NCI-H2227 (cell line): ENCODE measurements at regions not wholly inside any gene's neighbourhood (a gene's known extent, or its start where the extent isn't known, plus 50 kb on each side); places are given as distances from the start of the nearest gene placed in this dataset.
"Not testable (repeated sequence)": the region's sequence is repeated elsewhere in the genome, so short reads cannot be mapped to it uniquely, and the experiment has no call there.

Experiments used
- DNase-seq: peaks from one replicate; lab custom pipeline; 2025; ENCODE audit not compliant: unreplicated experiment; lab: John Stamatoyannopoulos, UW

DNA sequence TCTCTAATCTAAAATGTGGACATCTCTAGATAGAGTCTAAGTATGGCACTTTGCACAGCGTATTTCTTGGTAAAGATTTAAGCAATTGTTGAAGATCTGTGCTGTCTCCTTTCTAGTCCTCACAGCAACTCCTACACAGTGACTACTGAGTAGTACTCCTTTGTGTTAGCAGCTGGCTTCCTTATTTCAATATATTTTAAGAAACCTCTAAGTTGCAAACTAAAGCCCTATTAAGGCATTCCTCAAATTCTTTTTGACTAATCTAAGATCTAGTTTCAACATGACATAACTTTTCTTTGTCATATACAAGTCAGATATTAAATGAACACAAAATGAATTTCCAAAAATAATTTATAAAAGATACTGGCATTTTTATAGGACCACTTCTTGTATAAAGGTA lies 121.8 kb upstream of the DNAJC10 start:
- DNase-seq, result no peak

DNA sequence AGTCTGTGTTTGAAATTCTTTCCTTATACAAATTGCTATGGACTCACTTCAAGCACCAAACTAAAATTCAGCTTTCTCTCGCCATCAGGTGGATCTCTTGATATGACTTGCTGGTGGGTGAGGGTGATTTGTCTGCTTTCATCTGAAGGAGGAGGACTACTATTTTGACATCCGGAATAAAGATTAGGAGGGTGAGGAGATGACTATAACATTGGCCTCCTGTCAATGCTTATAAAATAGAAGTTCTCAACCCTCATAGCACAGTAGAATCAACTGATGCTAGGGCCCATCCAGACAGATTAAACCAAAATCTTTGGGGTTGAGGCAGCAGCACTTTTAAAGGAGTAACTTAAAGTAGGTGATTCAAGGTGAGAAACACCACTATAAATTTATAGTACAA lies 120.4 kb upstream of the DNAJC10 start:
- no peak for DNase-seq

DNA sequence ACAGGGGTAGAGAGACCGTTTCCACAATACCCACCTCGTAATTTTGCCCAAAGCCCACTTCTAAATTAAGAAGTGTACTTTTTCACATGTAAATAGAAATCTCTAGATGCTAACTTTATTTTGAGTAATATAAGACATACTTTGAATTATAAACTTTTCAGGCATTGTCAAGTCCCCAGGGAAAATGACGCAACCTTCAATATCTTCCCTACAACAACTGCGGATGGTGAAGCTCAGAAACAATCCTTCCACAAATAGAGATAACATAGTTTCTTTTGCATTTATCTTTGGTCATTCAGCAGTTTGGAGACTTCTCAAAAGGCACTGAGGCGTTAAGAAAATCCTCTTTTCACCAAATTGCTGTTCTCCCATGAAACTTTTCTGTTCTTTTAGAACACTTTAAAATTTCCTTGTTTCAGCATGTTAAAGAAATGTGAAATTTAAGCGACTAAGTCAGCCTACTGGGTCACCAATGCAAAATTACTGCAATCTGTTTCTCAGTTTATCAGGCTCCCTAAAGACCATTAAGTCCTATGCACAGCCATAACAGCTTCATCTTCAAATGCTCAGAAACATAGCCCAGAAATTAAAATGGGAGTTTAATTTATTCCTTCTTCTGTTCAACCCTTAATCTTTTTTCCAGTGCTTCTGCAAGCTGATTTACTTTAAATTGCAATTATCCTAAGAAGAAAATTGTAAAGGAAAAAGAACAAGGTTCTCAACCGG lies 118.3 kb upstream of the DNAJC10 start:
- no peak for DNase-seq

DNA sequence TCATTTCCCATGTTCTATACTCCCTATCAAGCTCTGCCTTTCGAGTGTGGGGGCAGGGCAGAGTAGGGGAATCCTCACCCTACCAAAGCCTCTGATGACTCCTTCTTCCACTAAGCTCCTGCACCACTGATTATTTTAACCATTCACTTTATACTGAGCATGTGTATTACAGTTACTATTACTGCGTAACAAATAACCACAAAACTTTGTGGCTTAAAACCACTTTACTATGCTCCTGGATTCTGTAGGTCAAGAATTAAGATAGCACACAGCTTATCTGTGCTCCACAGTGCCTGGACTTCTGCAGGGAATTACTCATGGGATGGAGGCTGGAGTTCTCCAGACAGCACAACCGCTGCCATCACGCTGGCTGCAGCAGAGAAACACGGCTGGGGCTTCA lies 117.4 kb upstream of the DNAJC10 start:
- DNase-seq, result no peak

DNA sequence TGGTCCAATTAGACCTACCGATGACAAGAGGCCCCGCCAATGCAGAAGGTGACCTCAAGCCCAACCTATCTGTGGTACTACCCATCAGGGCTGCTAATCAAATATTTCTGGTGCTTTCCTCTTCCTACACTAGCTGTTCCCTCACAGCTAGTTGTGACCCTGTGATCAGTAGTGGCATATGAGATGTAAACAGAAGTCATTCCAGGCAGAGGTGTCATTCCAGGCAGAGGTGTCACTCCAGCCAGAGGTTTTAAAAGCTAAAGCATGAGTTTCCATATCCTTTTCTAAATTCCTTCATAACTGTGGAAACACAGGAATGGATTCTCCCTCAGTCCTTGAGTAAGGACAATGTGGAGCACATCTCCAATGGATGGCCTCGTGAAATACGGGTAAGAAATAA lies 110.9 kb upstream of the DNAJC10 start:
- DNase-seq, result no peak

DNA sequence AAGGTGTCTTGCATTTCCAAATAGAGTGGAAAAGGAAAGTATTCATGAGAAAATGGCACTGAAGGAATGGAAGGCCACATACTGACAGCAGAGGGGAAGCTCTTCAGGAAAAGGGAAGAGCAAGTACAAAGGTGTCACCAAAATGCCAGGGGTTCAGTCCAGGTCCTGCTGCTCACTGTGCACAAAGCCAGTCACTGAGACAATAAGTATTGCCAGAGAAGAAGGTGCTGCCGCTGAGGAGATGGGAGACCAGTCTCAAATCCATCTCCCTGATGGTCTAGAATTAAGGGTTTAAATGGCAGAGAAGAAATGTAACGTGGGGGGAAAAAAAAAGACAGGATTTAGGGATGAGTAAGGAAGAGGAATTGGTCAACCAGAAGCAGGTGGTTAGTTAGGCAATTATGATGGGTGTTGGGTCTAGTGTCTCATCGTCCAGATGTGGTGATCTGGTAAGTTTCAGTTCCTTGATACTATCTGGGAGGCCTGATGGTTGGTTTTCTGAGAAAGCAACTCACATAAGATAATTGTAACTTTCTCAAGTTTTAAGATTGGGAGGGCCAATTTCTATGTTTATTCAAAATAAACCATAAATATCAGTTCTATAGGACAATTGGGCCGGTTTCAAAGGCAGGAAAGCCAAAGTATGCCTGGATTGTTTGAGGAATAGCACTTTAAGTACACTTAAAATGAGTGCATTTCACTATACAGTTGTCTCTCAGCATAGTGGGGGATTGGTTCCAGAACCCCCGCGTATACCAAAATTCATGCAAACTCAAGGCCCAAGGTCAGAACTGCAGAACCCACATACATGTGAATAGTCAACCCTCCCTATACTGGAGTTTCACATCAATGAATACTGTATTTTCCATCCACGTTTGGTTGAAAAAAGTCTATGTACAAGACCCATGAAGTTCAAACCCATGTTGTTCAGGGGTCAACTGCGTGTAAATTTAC lies 109.1 kb upstream of the DNAJC10 start:
- DNase-seq, result no peak

DNA sequence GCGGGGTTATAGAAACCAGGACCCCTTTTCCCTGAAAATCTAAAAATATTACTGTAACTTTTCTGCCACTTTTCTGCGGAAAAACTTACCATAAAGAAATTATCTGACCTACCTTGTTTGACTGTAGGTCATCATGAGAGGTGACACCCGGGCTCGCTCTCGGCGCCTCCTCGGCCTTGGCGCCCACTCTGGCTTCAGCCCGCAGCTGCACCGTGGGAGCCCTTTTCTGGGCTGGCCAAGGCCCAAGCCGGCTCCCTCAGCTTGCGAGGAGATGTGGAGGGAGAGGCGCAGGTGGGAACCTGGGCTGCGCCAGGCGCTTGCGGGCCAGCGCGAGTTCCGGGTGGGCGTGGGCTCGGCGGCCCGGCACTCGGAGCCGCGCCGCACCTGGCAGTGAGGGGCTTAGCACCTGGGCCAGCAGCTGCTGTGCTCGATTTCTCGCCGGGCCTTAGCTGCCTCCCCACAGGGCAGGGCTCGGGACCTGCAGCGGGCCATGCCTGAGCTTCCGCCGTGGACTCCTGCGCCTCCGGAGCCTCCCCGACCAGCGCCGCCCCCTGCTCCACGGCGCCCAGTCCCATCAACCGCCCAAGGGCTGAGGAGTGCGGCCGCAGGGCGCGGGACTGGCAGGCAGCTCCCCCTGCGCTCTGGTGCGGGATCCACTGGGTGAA lies 107.7 kb upstream of the DNAJC10 start:
- no peak for DNase-seq

DNA sequence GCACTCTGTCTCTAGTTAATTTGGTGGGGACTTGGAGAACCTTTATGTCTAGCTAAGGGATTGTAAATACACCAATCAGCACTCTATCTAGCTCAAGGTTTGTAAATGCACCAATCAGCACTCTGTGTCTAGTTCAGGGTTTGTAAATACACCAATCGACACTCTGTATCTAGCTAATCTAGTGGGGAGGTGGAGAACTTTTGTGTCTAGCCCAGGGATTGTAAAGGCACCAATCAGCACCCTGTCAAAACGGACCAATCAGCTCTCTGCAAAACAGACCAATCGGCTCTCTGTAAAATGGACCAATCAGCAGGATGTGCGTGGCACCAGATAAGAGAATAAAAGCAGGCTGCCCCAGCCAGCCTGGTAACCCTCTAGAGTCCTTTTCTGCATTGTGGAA lies 107.1 kb upstream of the DNAJC10 start:
- not testable (repeated sequence) for DNase-seq

DNA sequence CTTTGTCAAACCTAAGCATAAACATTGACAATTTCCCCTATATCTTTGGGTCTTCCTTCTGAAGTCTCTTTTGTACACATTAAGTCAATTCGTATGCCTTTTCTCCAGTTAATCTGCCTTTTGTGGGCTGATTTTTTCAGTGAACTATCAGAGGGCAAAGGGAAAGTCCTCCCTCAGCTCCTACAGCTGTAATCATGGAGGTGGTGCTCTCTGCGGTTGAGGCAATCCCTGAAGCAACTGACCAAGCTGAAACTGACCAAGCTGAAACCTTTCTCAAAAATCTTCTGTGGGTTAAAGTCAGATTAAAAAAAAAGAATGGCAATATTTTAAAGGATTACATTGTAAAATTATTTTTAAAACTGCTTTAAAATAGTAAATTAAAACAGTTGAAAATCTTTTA lies 105.8 kb upstream of the DNAJC10 start:
- no peak for DNase-seq

DNA sequence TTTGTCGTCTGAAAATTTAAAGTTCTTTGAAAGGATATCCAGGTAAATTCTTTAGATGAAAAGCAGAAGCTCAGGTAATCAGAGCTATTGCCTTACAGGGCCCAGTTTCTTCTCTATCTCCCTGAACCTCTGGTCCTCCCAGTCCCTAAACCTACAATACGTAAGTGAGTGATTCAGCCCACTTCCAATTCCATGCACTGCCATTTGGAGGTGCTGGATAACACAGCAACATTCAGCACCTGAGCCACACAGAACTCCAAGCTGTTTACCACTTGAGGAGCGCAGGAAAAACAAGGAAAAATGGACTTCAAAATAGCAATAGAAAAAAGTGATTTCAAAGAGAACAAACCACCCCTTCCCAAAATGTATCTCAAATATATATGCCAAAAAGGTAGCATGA lies 105.0 kb upstream of the DNAJC10 start:
- peak; percentile 39 for DNase-seq

DNA sequence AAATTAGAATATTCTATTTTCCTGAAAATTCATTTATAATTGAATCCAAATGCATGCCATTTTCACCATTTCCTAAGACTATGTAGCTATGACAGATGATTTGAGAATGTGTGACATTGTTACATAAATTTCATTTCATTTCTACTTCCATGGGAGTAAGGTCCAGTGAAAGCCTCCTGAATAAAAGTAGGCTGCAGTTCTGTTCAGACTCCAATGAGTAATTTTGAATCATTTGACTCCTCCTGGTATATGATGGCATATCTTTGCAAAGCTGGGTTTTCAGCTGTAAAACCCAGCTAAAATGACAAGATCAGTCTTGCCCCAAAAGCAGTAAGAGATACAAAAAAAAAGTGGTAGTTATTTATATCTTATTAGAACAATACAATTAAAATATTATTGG lies 101.0 kb upstream of the DNAJC10 start:
- no peak for DNase-seq

DNA sequence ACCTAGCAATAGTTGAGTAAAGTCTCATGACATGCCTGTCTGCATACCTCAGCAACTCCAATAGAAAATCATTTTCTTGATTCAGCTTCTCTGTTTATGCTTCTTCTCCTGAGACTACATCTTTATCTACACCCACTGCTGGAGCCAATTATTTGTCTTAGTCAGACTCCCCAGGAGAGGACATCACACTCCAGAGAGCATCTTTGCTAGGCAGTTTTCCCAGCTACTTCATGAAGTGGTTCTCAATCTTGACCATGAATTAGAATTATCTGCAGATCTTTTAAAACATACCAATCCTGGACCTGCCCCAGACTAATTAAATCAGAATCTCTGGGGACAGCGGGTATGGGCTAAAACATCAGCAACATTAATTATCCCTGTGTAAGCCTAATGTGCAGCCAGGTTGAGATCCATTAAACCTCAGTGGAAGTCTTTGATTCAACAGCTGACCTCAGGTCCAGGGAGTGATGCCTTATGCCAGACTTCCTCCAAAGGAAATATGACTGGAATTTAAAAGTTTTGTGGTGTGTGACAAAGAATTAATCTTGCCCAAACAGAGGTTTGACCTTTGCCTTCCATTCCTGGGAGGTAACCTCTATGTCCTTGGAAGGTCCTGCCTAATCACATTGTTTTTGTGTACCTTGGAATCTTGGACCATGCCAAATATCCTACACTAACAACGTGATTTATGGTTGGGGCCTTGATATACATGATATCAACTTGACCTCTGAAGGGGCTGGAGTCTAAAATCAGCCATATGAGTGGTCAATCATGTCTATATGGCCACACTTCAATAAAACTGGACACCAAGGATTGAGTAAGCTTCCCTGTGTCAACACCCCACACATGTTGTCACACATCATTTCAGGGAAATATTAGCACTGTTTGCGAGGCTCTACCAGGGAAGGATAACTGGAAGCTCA lies 99.3 kb upstream of the DNAJC10 start:
- no peak for DNase-seq

DNA sequence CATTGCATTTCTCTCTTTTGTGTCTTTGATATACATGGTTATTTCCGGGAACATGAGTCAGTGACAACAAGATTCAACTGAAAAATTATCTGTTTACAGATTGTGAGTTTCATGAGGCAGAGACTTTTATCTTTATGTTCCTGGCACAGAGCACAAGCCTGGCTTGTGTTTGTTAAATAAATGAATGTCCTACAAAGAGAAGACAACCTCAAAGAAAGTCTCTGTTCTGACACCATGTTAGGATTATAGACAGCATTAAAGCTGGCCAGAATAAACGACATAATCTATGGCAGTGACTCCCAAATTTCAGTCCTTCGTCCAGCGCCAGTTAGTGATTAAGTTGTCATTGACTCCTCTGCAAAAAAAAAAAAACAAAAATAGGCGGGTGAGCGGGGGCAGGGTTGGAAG lies 97.4 kb upstream of the DNAJC10 start:
- no peak for DNase-seq

DNA sequence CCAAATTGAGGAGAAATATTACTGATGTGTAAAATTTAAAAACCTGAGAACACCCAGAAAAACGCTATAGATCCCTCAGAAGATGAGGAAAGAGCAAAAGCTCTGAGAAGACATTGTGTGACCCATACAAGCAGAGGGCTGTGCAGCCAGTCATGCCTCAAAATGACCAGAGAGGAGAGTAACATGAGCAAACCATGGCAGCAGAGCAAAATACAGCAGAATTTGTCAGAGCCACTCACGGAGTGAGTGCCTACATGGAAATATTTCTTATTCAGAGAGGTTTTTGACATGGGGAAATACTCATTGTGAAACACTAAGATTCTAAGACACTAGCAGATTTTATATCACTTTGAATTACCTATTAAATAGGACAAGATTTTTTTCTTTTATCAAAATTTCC lies 96.8 kb upstream of the DNAJC10 start:
- no peak for DNase-seq

DNA sequence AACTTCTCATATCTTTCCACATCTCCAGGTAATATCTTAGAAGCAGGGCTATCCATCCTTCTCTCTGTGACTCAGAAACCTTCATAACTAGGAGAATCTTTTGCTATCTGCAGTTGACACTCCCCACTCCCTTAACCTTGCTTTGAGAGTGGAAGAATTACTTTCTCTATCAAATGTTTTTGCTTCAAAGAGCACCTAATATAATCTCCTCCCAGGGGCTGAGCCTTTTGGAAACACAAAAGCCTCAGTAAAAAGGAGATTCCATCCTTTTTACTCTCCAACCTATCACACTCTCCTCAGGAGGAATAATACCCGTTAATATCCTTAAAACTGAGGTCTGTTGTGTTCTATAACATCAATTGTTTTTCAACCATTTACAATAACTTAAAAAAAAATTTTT lies 94.9 kb upstream of the DNAJC10 start:
- no peak for DNase-seq

DNA sequence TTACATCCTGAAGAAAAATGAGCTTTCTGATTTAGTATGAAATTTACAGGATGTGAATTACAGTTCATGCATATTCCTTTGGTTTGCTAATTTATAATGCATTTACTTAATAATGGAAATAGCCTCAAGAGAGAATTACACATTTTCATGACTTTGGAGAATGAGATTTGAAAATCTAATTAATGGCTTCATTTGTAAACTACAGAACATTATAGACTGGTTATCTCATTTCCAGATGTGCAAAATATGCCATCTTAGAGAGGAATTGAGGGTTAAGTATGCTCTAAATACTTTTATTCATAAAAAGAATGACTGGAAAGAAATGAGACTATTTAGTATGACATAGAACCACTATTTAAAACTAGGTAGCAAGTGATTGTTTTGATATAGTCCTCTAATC lies 94.2 kb upstream of the DNAJC10 start:
- DNase-seq, result no peak

DNA sequence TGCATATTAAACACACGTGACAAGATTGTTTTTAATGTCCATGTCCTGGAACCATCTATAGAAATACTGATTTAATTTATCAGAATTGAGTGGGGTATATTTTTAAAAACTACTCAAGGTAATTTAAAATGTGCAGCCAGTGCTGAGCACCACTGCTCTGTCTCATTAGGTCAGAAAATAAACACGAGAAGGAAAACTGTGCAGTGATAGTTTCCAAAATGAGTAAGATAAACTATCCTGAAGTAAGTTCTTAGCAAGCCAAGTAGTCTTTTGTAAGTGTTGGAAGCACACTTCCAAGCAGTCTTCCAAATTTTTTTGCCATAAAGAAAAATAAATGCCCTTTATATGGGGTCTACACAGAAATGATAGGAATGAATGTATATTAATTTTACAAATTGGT lies 93.8 kb upstream of the DNAJC10 start:
- DNase-seq, result no peak

DNA sequence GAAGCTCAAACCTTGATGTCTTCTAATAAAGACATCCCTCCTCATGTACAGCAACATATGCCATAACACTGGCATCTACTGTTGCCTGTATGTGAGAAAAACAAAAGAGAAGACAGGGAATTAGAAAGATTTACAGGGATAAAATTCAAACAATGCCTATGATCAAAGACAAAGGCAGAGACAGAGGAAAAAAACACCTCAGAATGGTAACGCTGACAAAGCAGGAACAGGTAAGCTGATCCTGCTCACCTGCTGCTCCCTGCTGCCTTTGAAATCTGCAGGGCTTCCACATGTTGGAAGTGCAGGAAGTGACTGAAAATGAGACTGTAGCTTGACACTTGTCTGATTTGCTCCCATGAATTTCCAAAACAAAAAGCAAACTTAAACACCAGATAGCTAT lies 90.2 kb upstream of the DNAJC10 start:
- DNase-seq, result no peak

DNA sequence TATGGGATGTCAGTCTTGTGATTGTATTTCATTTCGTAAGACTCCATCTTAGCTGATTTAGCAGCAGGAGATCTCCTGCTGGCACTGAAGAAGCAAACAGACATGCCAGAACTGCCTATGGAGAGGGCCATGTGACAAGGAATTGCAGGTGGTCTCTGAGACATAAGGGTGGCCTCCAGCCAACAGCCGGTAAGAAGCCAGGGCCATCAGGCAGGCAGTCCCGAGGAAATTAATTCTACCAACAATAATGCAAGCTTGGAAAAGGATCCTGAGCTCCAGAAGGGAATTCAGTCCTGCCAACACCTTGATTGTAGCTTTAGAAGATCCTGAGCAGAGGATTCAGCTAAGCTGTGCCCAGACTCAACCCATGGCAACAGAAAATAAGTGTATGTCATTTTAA lies 87.1 kb upstream of the DNAJC10 start:
- DNase-seq, result no peak

DNA sequence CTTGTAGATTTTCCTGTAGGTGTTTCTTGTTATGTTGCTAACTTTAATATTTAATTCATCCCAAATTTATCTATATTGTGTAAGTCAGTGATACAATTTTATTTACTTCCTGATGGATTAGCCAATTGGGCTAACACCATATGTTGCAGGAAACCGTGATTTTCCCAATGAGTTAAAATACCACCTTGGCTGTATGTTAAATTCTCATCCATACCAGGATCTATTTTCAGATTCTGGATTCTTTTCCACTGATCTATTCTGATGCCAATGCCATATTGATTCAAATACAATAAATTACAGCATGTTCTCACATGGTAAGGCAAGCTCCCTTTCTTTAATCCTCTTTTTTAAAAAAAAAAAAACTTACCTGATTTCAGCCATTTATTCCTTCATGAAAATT lies 85.8 kb upstream of the DNAJC10 start:
- no peak for DNase-seq

DNA sequence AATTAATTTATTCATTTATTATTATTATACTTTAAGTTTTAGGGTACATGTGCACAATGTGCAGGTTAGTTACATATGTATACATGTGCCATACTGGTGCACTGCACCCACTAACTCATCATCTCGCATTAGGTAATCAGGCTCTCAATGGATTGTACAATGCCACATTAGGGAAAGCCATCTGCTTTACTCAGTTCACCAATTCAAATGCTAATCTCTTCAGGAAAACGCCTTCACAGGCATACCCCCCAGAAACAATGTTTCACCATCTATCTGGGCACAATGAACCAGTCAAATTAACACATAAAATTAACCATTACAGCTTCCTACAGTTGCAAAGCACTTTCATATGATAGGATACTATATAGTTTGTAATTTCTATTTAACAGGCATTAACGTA lies 84.8 kb upstream of the DNAJC10 start:
- DNase-seq, result no peak
